Effector memory CD4-positive, alpha-beta T cell (primary cell): ENCODE measurements at regions not wholly inside any gene's neighbourhood (a gene's known extent, or its start where the extent isn't known, plus 50 kb on each side); places are given as distances from the start of the nearest gene placed in this dataset.
"Not testable (repeated sequence)": the region's sequence is repeated elsewhere in the genome, so short reads cannot be mapped to it uniquely, and the experiment has no call there.

Source experiments
- DNase-seq, 3 donors: peaks; one replicate each; pipeline ENCODE4 v3.0.0-alpha.2; 2020
- H3K27ac ChIP-seq: 2 replicates; pipeline ENCODE4 v1.7.0; 2013; ENCODE audit warnings: mild to moderate bottlenecking, low read length, moderate library complexity; ENCODE audit not compliant: insufficient read depth, poor library complexity, severe bottlenecking
- H3K27me3 ChIP-seq: replicated peaks from 2 replicates; pipeline ENCODE4 v1.7.0; 2013; ENCODE audit warnings: mild to moderate bottlenecking, low read length; ENCODE audit not compliant: insufficient read depth, control insufficient read depth, poor library complexity, severe bottlenecking
- H3K36me3 ChIP-seq: 2 replicates; pipeline ENCODE4 v1.7.0; 2013; ENCODE audit warnings: mild to moderate bottlenecking, low read length, moderate library complexity; ENCODE audit not compliant: control insufficient read depth, insufficient read depth
- H3K4me1 ChIP-seq: 2 replicates; pipeline ENCODE4 v1.7.0; 2013; ENCODE audit warnings: low read length, mild to moderate bottlenecking; ENCODE audit not compliant: control insufficient read depth, insufficient read depth, poor library complexity, severe bottlenecking
- H3K4me3 ChIP-seq: 2 replicates; pipeline ENCODE4 v1.7.0; 2013; ENCODE audit warnings: low read length, low read depth, mild to moderate bottlenecking; ENCODE audit not compliant: insufficient read depth, poor library complexity, severe bottlenecking
- H3K9me3 ChIP-seq: 2 replicates; pipeline ENCODE4 v1.7.0; 2013; ENCODE audit warnings: mild to moderate bottlenecking, low read length, moderate library complexity; ENCODE audit not compliant: control insufficient read depth

DNA sequence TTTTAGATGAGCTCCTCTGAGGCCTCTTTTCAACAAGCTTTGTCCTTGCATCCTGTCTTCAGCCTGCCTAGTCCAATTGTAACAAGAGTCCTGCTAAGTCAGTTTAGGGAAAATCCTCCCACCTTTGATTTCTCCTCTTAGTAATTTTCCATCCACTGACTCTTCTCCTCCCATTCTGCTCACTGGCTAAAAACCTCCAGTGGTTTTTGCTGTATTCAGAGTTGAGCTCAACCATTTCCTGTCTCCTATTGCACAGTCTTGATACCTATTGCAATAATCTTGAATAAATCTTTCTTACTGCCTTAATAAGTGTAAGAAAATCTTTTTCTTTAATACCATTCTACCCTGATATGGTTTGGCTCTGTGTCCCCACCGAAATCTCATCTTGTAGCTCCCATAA is 117.8 kb upstream of the ENPP6 start:
- no peak overlapping the region for H3K4me3 ChIP-seq
- no peaks in the 10 kb centered on the region for H3K36me3 ChIP-seq
- no peaks in the 10 kb centered on the region for H3K4me1 ChIP-seq
- no peak overlapping the region for H3K27ac ChIP-seq
- no peak for DNase-seq
- no peaks in the 10 kb centered on the region for H3K9me3 ChIP-seq
- H3K27me3 ChIP-seq: no peaks in the 10 kb centered on the region

DNA sequence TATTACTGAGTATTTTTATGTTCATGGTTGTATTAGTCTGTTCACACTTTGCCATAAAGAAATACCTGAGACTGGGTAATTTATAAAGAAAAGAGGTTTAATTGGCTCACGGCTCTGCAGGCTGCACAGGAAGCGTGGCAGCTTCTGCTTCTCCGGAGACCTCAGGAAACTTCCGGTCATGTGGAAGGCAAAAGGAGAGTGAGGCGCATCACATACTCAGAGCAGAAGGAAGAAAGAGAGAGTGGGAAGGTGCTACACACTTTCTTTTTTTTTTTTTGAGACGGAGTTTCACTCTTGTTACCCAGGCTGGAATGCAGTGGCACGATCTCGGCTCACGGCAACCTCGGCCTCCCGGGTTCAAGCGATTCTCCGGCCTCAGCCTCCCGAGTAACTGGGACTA is 115.8 kb upstream of the ENPP6 start:
- not testable (repeated sequence) for DNase-seq, H3K27ac ChIP-seq

GRCh38 chr4:184331268-184331995 is 113.8 kb upstream of the ENPP6 start:
- Histone ChIP-seq H3K36me3 (no peaks in the 10 kb centered on the region), H3K27me3 (no peaks in the 10 kb centered on the region), H3K27ac (no peak overlapping the region), H3K9me3 (no peaks in the 10 kb centered on the region), H3K4me1 (no peaks in the 10 kb centered on the region), H3K4me3 (no peak overlapping the region)
- no peak for DNase-seq

More for the DNA sequence above, 115.8 kb upstream of the ENPP6 start:
- not testable (repeated sequence) for H3K27me3 ChIP-seq, H3K4me3 ChIP-seq, H3K36me3 ChIP-seq, H3K9me3 ChIP-seq, H3K4me1 ChIP-seq

DNA sequence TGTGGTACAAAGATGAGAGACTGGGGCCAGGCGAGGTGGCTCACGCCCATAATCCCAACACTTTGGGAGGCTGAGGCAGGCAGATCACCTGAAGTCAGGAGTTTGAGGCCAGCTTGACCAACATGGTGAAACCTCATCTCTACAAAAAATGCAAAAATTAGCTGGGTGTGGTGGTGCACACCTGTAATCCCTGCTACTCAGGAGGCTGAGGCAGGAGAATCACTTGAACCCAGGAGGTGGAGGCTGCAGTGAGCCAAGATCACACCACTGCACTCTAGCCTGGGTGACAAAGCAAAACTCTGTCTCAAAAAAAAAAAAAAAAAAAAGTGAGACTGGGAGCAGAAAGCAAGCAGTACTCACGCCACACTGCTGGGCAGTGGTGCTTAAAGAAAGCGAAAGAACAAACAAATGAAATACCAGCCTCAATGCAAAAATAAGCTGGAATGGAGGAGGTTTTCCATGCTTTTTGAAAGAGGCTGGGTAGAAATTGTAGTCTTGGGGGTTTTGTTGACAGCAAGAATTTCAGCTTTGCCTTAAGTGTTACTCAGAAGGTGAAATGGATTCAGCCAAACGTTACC is 112.9 kb upstream of the ENPP6 start:
- not testable (repeated sequence) for H3K4me3 ChIP-seq, H3K36me3 ChIP-seq, DNase-seq, H3K4me1 ChIP-seq, H3K27me3 ChIP-seq, H3K9me3 ChIP-seq, H3K27ac ChIP-seq

GRCh38 chr4:184329659-184330400 is 112.2 kb upstream of the ENPP6 start:
- Histone ChIP-seq H3K27ac (no peak overlapping the region), H3K4me1 (no peaks in the 10 kb centered on the region)
- DNase-seq: no peak

GRCh38 chr4:184329235-184329634 is 111.6 kb upstream of the ENPP6 start:
- no peak for DNase-seq
- H3K27ac ChIP-seq: no peak overlapping the region
- no peaks in the 10 kb centered on the region for H3K4me1 ChIP-seq
- H3K27me3 ChIP-seq: no peaks in the 10 kb centered on the region
- no peak overlapping the region for H3K4me3 ChIP-seq
- H3K9me3 ChIP-seq: no peaks in the 10 kb centered on the region
- H3K36me3 ChIP-seq: no peaks in the 10 kb centered on the region

More at GRCh38 chr4:184329659-184330400, 112.2 kb upstream of the ENPP6 start:
- Histone ChIP-seq H3K27me3 (no peaks in the 10 kb centered on the region), H3K36me3 (no peaks in the 10 kb centered on the region), H3K4me3 (no peak overlapping the region), H3K9me3 (no peaks in the 10 kb centered on the region)

GRCh38 chr4:184328022-184328736 is 110.5 kb upstream of the ENPP6 start:
- no peak for DNase-seq
- H3K9me3 ChIP-seq: no peaks in the 10 kb centered on the region
- H3K4me1 ChIP-seq: no peaks in the 10 kb centered on the region
- H3K36me3 ChIP-seq: no peaks in the 10 kb centered on the region
- no peaks in the 10 kb centered on the region for H3K27me3 ChIP-seq
- H3K27ac ChIP-seq: no peak overlapping the region
- H3K4me3 ChIP-seq: no peak overlapping the region

DNA sequence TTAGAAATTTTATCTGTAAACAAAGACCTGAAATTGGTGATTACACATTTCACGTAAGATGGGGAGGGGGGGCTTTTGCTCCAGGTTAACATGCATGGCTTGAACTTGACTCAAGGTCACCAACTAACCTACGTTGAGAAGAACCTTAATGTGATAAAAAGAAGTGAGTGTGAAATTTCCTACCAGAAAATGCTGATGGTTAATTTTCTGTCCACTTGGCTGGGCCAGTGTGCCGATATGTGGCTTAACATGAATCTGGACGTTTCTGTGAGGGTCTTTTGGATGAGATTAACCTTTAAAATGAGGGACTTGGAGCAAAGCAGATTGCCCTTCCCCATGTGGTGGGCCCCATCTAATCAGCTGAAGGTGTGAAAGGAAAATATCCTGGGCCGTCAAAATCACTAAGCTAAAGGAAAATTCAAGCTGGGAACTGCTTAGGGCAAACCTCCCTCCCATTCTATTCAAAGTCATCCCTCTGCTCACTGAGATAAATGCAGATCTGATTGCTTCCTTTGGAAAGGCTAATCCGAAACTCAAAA is 107.3 kb upstream of the ENPP6 start:
- Histone ChIP-seq H3K27me3 (no peaks in the 10 kb centered on the region), H3K4me1 (no peaks in the 10 kb centered on the region)

DNA sequence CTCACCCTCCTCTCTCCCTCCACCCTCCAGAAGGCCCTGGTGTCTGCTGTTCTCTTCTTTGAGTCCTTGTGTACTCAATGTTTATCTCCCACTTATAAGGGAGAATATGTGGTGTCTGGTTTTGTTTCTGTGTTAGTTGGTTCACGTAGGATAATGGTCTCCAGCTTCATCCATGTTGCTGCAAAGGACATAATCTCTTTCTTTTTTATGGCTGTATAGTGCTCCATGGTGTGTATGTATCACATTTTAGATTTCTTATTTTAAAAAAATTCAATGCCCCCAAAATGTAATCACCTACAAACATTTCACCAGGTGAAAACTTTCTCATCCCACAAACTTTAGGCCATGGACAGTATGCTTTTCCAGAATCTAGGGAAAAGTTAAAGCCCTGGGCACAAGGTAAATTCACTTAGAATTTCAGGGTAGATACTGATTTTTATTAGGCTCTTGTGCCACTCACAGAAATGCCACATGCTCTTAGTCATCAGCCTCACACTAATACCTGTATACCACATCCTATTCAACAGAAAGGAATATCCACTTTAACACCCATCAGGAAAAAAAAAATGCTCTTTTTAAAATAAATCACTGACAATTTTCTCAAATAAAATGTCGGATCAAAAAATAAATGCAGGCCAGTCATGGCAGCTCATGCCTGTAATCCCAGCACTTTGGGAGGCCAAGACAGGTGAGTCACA is 104.8 kb upstream of the ENPP6 start:
- no peaks in the 10 kb centered on the region for H3K4me1 ChIP-seq
- H3K36me3 ChIP-seq: no peaks in the 10 kb centered on the region
- no peak overlapping the region for H3K4me3 ChIP-seq
- no peaks in the 10 kb centered on the region for H3K9me3 ChIP-seq
- DNase-seq: no peak
- H3K27me3 ChIP-seq: no peaks in the 10 kb centered on the region
- no peak overlapping the region for H3K27ac ChIP-seq

More for the DNA sequence above, 107.3 kb upstream of the ENPP6 start:
- no peak overlapping the region for H3K27ac ChIP-seq
- H3K36me3 ChIP-seq: no peaks in the 10 kb centered on the region
- no peak for DNase-seq
- no peak overlapping the region for H3K4me3 ChIP-seq
- H3K9me3 ChIP-seq: no peaks in the 10 kb centered on the region
